ENCODE measurements at regions not wholly inside any gene's neighbourhood (a gene's known extent, or its start where the extent isn't known, plus 50 kb on each side); places are given as distances from the start of the nearest gene placed in this dataset.

DNA sequence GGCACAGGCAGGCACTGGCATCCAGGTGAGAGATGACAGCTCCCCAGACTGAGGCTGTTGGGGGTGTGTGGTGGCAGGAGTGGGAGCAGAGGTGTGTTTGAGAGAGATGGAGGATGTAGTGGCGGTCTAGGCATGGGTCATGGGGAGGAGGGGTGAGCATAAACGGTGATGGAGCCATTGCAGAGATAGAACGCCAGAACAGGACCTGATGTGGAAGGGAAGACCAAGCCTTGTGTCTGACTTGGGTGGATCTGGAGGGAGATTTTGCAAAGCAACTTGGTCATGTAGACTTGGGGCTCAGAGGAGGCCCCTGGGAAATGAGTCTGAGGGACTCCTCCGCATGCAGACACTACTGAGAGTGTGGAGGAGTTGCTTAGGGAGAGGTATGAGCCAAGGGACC lies 50.0 kb upstream of the CLDN5 start:
- DNase-seq (ENCODE audit: extremely low spot score), result no peak
- POLR2A ChIA-PET, result no interaction called here
- TF ChIP-seq FOXA1 (IDR thresholded peaks at IDR 0.05), result no peak
- no peak for TF ChIP-seq CTBP1 (IDR thresholded peaks at IDR 0.05; ENCODE audit: borderline replicate concordance)
- TF ChIP-seq NFRKB (IDR thresholded peaks at IDR 0.05), result no peak
- TF ChIP-seq ELF4 (IDR thresholded peaks at IDR 0.05), result no peak
- no peak for TF ChIP-seq LEF1 (IDR thresholded peaks at IDR 0.05; ENCODE audit: borderline replicate concordance)
- TF ChIP-seq FOXM1 (IDR thresholded peaks at IDR 0.05; ENCODE audit: borderline replicate concordance), result no peak
- TF ChIP-seq ZNF384 (IDR thresholded peaks at IDR 0.05), result no peak
- no peak for TF ChIP-seq SUZ12 (IDR thresholded peaks at IDR 0.05)
- TF ChIP-seq FOXK2 (IDR thresholded peaks at IDR 0.05), result no peak
- TF ChIP-seq BHLHE40 (IDR thresholded peaks at IDR 0.05; ENCODE audit: borderline replicate concordance), result no peak
- no peak for TF ChIP-seq ARNT (IDR thresholded peaks at IDR 0.05)
- TF ChIP-seq L3MBTL2 (conservative IDR thresholded peaks at IDR 0.05), result no peak
- no peak for TF ChIP-seq SP1 (IDR thresholded peaks at IDR 0.05)
- TF ChIP-seq, protein P1, sequence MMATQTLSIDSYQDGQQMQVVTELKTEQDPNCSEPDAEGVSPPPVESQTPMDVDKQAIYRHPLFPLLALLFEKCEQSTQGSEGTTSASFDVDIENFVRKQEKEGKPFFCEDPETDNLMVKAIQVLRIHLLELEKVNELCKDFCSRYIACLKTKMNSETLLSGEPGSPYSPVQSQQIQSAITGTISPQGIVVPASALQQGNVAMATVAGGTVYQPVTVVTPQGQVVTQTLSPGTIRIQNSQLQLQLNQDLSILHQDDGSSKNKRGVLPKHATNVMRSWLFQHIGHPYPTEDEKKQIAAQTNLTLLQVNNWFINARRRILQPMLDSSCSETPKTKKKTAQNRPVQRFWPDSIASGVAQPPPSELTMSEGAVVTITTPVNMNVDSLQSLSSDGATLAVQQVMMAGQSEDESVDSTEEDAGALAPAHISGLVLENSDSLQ (IDR thresholded peaks at IDR 0.05), result no peak
- TF ChIP-seq HDGF (IDR thresholded peaks at IDR 0.05; ENCODE audit: borderline replicate concordance), result no peak
- CTCF ChIA-PET, result no interaction called here

DNA sequence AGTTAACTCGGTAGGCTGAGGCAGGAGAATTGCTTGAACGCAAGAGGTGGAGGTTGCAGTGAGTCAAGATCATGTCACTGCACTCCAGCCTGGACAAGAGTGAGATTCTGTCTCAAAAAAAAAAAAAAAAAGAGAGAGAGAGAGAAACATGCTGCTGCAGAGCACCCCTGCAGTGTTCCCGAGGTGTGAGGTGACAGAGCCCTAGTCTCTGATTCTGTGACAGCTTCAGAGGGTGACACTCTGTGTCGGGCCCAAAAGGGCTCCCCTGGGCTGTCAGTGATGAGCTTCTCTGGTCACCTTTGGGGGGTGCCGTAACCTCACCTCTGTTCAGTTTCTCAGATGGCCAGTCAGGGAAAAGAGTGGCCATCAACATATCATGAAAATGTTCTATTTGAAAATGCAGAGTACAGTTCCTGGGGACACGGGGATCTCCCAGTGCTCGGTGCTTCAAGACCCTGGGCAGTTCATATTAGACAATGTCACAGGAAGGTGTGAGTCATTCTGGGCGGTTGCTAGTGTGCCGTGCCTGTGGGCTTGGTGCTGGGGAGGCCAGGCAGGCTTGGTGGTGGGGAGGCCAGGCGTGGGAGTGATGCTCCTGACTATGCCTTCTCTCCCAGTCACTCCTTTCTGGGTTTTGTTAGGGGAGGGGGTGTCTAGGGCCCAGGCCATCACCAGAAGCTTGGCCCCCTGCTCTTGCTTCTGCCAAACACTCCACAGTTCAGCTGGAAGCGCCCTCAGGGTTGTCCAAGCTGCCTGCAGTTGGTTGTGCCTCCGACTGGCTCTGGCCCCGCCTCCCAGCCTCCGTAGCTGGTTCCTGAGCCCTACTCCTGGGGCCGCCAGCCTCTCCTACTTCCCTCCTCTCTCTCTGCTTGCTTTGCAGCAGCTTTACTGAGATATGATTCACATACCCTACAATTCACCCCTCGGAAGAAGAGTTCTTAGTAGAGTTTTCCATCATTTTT lies 52.5 kb upstream of the CLDN5 start:
- CTCF ChIA-PET, result no interaction called here
- 0 out of 2 replicates have a peak, but pooled peaks have one; percentile 26 for TF ChIP-seq ZNF384 (IDR thresholded peaks at IDR 0.05)
- no peak for TF ChIP-seq ELF4 (IDR thresholded peaks at IDR 0.05)
- peak; percentile 58 for DNase-seq (ENCODE audit: extremely low spot score)
- POLR2A ChIA-PET, result no interaction called here

DNA sequence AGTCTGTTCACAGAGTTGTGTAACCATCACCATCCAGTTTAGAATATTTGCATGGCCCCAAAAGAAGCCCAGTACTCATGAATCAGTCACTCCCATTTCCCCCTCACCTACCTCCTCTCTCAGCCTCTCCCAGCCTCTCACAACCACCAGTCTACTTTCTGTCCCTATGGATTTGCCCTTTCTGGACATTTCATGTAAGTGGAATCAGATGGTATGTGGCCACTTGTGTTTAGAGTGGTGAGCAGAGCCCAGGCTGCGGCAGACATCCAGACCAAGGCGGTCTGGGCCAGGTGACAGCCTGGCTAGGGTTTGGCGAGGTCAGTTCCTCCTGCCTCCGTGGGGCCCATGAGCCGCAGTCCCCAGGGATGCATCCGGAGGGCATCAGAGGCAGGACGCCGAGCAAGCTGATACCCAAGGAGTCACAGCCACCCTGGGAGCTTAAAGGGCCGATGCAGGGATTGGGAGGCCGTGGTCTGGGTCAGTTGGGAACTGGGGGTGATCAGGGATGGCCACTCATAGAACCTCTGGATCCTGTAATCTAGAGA lies 53.3 kb upstream of the CLDN5 start:
- no peak for TF ChIP-seq LEF1 (IDR thresholded peaks at IDR 0.05; ENCODE audit: borderline replicate concordance)
- no peak for TF ChIP-seq FOXA1 (IDR thresholded peaks at IDR 0.05)
- TF ChIP-seq FOXM1 (IDR thresholded peaks at IDR 0.05; ENCODE audit: borderline replicate concordance), result no peak
- no peak for TF ChIP-seq ELF4 (IDR thresholded peaks at IDR 0.05)
- TF ChIP-seq, protein P1 (IDR thresholded peaks at IDR 0.05), result no peak
- TF ChIP-seq HDGF (IDR thresholded peaks at IDR 0.05; ENCODE audit: borderline replicate concordance), result no peak
- no peak for TF ChIP-seq NFRKB (IDR thresholded peaks at IDR 0.05)
- TF ChIP-seq BHLHE40 (IDR thresholded peaks at IDR 0.05; ENCODE audit: borderline replicate concordance), result no peak
- no peak for TF ChIP-seq CTBP1 (IDR thresholded peaks at IDR 0.05; ENCODE audit: borderline replicate concordance)
- no peak for TF ChIP-seq SP1 (IDR thresholded peaks at IDR 0.05)
- TF ChIP-seq L3MBTL2 (conservative IDR thresholded peaks at IDR 0.05), result no peak
- TF ChIP-seq TARDBP (IDR thresholded peaks at IDR 0.05), result no peak
- TF ChIP-seq ZNF384 (IDR thresholded peaks at IDR 0.05), result no peak
- TF ChIP-seq FOXK2 (IDR thresholded peaks at IDR 0.05), result no peak
- TF ChIP-seq SUZ12 (IDR thresholded peaks at IDR 0.05), result no peak
- DNase-seq (ENCODE audit: extremely low spot score), result no peak
- ChIA-PET POLR2A (no interaction called here), CTCF (no interaction called here)

DNA sequence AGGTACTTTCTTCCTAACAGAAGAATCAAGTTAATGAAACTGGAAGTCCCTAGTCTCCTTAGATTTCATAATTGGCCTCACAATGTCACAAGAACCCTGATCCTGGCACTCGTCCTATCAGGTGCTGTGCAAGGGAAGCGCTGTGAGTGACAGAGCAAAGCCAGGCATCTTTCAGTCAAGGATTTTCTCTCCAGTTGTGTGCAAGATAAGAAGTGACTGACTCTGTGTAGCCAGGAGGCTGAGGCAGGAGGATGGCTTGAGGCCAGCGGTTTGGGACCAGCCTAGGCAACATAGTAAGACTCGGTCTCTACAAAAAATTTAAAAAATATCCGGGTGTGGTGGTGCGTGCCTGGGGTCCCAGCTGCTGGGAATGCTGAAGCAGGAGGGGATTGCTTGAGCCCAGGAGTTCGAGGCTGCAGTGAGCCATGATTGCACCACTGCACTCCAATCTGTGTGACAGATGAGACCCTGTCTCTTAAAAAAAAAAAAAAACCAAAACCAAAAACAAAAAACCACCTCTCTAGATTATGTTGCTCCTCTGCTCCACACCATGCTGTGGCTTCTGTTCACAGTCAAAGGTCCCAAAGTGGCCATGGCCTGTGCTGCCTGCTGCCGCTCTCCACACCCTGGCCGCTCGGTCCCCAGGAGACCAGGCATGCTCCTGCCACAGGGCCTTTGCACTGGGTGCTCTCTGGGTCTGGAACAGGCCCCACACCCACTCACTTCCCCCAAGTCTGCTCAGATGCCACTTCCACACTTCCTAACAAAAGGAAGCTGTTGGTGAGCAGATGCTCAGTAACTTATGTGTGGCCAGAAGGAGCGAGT lies 54.2 kb upstream of the CLDN5 start:
- POLR2A ChIA-PET, result no interaction called here
- TF ChIP-seq TARDBP (IDR thresholded peaks at IDR 0.05) (no peak), BHLHE40 (IDR thresholded peaks at IDR 0.05; ENCODE audit: borderline replicate concordance) (no peak), HDGF (IDR thresholded peaks at IDR 0.05; ENCODE audit: borderline replicate concordance) (no peak), ARNT (IDR thresholded peaks at IDR 0.05) (no peak), NFRKB (IDR thresholded peaks at IDR 0.05) (no peak), FOXM1 (IDR thresholded peaks at IDR 0.05; ENCODE audit: borderline replicate concordance) (no peak), ZNF384 (IDR thresholded peaks at IDR 0.05) (no peak), FOXK2 (IDR thresholded peaks at IDR 0.05) (no peak), FOXA1 (IDR thresholded peaks at IDR 0.05) (no peak), CTBP1 (IDR thresholded peaks at IDR 0.05; ENCODE audit: borderline replicate concordance) (no peak), L3MBTL2 (conservative IDR thresholded peaks at IDR 0.05) (no peak), SP1 (IDR thresholded peaks at IDR 0.05) (no peak)
- CTCF ChIA-PET, result no interaction called here
- DNase-seq (ENCODE audit: extremely low spot score), result no peak

DNA sequence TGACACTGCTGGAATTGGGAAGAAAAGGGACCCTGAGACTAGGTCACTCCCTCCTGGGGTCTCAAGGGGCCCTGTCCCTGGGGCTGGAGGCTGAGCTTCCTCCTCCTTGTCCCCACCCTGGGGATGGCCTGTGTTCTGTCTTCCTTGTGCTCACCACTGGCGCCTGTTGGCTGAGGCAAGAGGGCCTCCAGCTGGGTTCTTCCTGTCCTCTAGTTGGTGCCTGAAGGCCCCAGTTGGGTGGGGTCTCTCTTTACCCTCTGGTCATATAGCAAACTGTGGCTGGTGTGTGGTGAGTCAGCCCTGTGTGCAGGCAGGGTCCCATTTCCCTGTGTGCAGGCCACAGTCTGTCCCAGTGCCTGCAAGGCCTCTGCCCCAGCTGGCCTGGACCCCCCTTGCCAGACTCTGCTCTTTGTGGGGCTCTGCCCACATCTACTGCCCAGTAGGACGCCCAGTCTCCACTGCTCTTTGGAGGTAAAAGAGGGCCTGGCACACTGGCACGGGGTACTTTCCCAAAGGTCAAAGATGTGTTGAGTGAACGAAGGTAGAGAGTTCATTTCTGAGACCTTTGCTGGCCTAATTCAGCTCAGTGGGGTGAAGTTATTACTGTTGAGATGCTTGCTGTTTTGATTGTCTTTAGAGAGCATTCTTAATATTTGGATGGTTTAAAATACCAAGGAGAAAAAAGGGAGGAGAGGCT lies 55.1 kb upstream of the CLDN5 start:
- TF ChIP-seq ELF4 (IDR thresholded peaks at IDR 0.05) (no peak), HDGF (IDR thresholded peaks at IDR 0.05; ENCODE audit: borderline replicate concordance) (no peak), FOXK2 (IDR thresholded peaks at IDR 0.05) (no peak), BHLHE40 (IDR thresholded peaks at IDR 0.05; ENCODE audit: borderline replicate concordance) (no peak), TARDBP (IDR thresholded peaks at IDR 0.05) (no peak), NFRKB (IDR thresholded peaks at IDR 0.05) (no peak), FOXM1 (IDR thresholded peaks at IDR 0.05; ENCODE audit: borderline replicate concordance) (no peak), L3MBTL2 (conservative IDR thresholded peaks at IDR 0.05) (no peak), CTBP1 (IDR thresholded peaks at IDR 0.05; ENCODE audit: borderline replicate concordance) (no peak), ZNF384 (IDR thresholded peaks at IDR 0.05) (no peak)
- TF ChIP-seq, protein P1 (IDR thresholded peaks at IDR 0.05), result no peak
- ChIA-PET POLR2A (interaction anchor here (0.9 kb wide), 1 partner anchor 11 kb away, joined by 3 read pairs; no protein-coding TSS in a partner anchor), CTCF (no interaction called here)
- no peak for DNase-seq (ENCODE audit: extremely low spot score)

Data from HEK293T (cell line).